Activated CD4-positive, alpha-beta T cell treated with anti-CD3 and anti-CD28 coated beads, Interleukin-2, Interleukin-6, amounts not matched to agents 100 ng/mL and 50 ng/mL, durations not matched to agents 16 hours and 8 hours (primary cell): ENCODE measurements at regions not wholly inside any gene's neighbourhood (a gene's known extent, or its start where the extent isn't known, plus 50 kb on each side); places are given as distances from the start of the nearest gene placed in this dataset.
"Not testable (repeated sequence)": the region's sequence is repeated elsewhere in the genome, so short reads cannot be mapped to it uniquely, and the experiment has no call there.

ENCODE experiments used
- DNase-seq: peaks from one replicate; pipeline ENCODE4 v3.0.0-alpha.2; 2020

- no peak for DNase-seq
Observed at GRCh38 chr13:112174476-112175110, 107.6 kb downstream of the SOX1 start.

GRCh38 chr13:112175162-112176075 is 108.5 kb downstream of the SOX1 start:
- no peak for DNase-seq

DNA sequence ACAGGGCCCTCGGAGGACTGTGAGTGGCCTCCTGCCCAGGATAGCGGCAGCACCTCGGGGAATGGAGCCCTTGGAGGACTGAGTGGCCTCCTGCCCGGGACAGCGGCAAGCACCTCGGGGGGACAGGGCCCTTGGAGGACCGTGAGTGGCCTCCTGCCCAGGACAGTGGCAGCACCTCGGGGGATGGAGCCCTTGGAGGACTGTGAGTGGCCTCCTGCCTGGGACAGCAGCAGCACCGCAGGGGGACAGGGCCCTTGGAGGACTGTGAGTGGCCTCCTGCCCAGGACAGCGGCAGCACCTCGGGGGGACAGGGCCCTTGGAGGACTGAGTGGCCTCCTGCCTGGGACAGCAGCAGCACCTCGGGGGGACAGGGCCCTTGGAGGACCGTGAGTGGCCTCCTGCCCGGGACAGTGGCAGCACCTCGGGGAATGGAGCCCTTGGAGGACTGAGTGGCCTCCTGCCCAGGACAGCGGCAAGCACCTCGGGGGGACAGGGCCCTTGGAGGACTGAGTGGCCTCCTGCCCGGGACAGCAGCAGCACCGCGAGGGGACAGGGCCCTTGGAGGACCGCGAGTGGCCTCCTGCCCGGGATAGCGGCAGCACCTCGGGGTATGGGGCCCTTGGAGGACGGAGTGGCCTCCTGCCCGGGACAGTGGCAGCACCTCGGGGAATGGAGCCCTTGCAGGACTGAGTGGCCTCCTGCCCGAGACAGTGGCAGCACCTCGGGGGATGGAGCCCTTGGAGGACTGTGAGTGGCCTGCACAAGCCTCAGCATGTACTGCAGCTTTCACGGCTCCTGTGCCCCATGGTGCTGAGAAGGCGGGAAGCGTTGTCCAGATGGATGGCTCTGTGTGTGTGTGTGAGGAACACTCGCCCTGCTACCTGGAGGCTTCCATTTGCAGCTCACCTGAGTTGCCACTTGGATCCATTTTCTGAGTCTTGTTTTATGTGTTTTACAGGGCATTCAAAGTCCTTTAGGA is 109.5 kb downstream of the SOX1 start:
- DNase-seq: not testable (repeated sequence)

GRCh38 chr13:112177450-112178288 is 110.7 kb downstream of the SOX1 start:
- DNase-seq: no peak

- no peak for DNase-seq
Observed at GRCh38 chr13:112178769-112179168, 111.8 kb downstream of the SOX1 start.

DNA sequence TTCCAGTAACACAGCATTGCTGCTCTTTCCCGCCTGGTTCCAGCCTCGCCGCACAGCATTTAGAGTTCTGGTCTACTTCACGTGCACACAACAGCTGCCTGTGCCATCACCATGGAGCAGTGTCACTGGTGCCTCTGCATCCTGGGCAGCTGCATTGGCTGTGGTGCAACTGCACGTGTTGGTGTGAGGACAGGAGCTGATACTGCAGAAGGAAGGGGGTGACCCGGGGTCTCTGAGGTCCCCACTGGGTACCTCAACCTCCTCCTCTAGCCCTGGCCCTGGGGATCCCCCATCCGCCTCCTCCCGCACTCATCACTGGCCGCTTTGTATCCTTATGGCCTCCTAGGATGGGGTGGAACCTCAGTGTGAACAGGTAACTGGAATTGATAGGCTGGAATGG is 112.5 kb downstream of the SOX1 start:
- no peak for DNase-seq

GRCh38 chr13:112179995-112180394 is 113.0 kb downstream of the SOX1 start:
- no peak for DNase-seq

DNA sequence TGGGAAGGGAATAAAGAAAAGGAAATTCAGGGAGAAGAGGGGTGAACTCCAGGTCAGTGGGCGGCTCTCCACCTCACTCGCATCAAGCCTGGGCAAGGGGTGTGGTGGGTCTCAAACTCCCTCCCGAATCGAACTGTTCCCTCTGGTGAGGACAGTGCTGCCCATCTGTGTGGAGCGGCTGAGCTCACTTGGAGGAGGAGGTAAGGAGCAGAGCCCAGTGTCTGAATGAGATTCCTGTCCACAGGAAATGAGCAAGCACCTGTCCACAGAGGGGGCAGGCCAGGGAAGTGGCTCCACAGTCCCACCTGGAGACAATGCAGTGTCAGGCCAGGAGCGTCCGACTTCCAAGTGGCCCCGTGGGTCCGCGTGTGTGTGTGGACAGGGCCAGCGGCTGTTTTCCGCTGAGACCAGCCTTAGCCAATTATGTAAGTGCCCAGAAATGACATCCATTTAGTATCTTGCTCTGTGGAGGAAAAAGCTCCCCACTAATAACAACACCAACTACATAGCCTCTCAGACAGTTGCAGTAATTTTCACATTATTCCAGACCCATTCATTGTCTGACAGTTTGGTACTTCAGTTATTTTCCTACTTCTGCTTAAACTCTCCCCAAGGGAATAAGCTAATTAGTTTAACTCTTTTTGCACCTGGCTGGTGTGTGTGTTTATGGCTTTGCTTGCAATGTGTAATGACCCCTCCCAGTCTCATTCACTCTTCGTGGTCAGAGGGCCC is 114.6 kb downstream of the SOX1 start:
- DNase-seq: no peak

DNA sequence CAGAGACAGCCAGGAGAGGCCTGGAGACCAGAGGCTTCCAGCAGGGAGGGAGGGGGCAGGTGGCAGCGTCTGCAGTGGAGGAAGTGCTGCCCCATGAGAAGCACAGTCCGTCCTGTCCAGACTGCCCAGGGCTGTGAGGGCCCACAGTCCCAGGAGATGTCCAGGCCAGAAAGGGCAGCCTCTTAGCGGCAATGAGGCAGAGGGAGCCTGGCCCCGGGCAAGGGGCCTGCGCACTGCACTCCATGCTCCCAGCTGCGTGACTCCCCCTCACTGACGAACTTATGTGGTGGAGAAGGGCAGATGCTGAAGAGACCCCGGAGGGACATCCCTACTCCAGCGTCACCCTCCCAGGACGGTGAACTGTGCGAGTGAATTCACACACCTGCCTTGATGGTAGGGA is 115.3 kb downstream of the SOX1 start:
- DNase-seq: no peak

DNA sequence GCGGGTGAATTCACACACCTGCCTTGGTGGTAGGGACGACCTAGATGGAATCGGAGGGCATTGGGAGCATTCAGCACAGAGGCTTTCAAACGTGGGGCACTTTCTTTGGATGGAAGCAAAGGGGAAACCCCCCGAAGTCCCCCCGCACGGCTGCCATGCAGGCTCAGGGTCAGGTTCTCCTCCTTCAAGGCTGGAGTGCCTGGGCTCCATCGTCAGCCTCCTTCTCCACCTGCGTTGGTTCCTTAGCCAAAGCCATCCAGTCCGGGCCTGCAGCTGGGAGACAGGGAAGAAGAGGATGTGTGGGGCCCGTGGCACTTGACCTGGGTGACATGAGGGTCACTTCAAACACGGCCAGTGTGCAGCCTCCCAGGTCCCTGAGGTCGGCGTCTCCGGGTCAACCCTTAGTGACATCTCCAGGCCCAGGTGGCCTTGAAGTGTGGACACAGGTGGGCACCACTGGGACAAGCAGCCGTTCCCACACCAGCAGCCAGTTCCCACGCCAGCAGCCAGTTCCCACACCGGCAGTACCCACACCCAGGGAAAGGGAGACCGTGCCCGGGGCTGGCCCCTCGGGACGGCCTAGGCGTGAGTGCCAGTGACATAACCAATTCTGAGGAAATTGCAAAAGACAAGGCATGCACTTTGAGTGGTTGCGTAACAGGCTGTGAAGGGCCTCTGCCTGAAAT is 116.0 kb downstream of the SOX1 start:
- DNase-seq: no peak

DNA sequence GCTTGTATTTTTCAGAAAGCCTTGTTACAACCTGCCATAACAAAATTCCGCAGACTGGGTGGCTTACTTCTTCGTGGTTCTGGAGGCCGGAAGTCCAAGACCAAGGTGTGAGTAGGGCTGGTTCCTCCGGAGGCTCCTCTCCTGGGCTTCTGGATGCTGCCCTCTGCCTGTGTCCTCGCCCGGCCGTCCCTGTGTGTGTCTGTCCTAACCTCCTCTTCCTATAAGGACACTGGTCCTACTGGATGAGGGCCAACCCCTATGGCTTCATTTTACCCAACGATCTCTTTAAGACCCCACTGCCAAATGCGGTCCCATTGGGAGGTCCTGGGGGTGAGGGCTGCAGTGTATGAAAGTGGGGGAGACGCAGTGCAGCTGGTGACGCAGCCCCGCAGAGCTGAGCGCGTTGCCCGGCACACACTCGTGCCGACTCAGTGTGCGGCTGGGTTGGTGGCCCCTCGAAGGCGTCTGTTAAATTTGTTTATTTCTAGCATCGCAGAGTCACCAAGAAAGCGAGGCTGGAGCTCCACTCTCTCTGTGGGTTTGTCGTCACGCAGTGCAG is 116.7 kb downstream of the SOX1 start:
- no peak for DNase-seq

GRCh38 chr13:112184261-112184660 is 117.3 kb downstream of the SOX1 start:
- no peak for DNase-seq

- DNase-seq: no peak
Observed at GRCh38 chr13:112184851-112185371, 118.0 kb downstream of the SOX1 start.

GRCh38 chr13:112185466-112185865 is 118.5 kb downstream of the SOX1 start:
- DNase-seq: no peak

DNA sequence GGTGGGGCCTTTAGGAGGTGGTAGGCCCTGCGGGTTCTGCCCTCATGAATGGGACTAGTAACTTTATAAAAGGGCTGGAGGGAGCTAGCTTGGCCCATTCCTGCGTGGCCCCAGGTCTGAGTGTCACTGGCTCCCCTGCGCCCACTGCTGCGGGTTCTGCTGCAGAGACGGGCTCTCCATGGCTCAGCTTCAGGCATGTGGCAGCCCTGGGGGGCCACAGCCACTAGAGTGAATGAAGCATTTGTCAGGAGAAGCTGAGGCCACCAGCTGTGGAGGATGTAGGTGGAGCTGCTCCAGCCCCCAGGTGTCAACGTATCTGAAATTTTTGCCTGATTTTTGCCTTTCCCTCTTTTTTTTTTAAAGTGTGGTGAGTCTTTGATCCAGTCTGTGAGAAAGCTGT is 119.1 kb downstream of the SOX1 start:
- DNase-seq: no peak

DNA sequence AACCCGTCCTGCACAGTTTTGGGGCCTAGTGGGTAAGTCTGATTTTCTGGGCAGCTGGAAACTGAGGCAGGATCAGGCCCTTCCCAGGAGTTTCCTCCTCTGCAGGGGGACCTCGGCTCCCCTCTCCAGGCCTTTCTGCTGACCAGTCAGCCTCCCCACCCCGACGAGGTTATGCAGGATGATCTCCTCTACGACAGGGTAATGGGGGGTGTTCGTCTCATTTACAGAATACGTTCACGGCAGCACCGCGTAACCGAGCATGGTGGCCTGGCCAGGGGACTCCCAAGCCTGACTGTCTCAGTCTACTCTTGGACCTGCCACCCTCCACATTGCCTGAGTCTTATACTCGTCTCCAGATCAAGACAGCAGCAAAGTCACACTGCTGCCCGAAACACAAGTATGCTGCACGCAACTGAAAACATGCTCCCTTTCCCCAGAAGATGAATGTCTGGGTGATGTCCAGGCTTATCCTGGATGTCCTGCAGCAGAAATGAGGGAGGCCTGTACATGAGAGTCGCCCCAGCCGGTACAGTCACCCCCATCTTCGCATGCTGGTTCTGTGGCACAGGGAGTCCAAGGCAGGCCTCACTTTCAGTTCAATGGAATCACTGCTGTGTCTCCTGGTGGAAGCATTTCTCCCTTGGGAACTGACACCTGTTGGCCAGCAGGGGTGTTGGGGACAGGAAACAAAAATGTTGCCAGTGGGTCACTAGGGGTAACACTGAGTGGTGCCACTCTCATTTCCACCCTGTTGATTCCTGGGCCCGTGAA is 120.8 kb downstream of the SOX1 start:
- no peak for DNase-seq

DNA sequence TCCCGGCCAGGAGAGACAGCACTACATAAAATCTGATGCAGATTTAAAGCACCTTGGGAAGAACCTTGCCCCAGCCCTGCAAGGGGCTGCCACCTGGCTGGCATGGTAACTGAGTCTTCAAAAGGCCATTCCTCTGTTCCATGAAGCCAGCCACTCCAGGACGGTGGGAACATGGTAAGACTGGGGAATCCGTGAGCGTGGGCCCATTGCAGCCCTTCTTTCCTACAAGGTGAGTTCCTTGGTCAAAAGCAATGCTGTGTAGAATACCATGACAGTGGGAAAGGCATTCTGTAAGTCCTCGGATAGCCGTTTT is 121.3 kb downstream of the SOX1 start:
- DNase-seq: no peak

DNA sequence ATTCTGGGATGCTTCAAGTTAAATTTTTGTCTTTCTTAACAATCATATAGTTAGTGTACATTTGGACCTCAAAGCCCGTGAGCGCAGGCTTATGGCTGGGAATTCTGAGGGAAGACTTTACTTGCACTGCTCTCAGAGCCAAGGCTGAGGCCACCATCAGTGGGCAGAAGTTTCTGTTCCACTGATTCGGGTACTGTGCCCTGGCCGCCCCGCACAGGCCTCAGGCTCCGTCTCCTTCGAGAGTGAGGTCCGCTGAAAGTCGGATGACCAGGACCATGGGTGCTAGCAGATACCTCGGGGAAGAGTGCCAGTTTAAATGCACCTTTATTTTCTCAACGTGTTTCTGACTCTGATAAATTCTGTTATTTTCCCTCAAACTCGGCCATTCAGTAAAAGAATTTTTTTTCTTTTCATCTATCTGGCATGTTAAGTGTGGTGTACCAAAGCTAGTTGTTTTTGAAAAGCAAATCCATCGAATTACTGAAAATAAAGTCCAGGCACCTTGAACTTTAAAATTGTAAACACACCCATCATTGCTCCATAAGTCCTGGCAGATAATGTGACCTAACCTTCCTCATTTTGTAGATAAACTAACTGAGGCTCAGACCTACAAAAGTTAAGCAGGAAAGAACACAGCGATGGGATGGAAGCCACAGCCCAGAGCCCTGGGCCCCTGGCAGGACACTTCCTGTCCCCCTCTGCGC is 126.7 kb downstream of the SOX1 start:
- no peak for DNase-seq

GRCh38 chr13:112194167-112194530 is 127.2 kb downstream of the SOX1 start:
- DNase-seq: no peak
